Ishikawa (cell line): ENCODE measurements at regions not wholly inside any gene's neighbourhood (a gene's known extent, or its start where the extent isn't known, plus 50 kb on each side); places are given as distances from the start of the nearest gene placed in this dataset.

Source experiments
- EP300 ChIP-seq: IDR thresholded peaks from 2 replicates; pipeline ENCODE4 v1.6.1; 2012; ENCODE audit warnings: borderline replicate concordance
- REST ChIP-seq: IDR thresholded peaks from 2 replicates; pipeline ENCODE4 v1.6.1; 2012; ENCODE audit warnings: low read depth, mild to moderate bottlenecking
- TAF1 ChIP-seq: IDR thresholded peaks from 2 replicates; pipeline ENCODE4 v1.6.1; 2012; ENCODE audit warnings: low read depth, mild to moderate bottlenecking
- TEAD4 ChIP-seq: IDR thresholded peaks from 2 replicates; pipeline ENCODE4 v1.6.1; 2012
- YY1 ChIP-seq: IDR thresholded peaks from 2 replicates; pipeline ENCODE4 v1.6.1; 2012; ENCODE audit warnings: low read depth
- ZBTB7A ChIP-seq: IDR thresholded peaks from 2 replicates; pipeline ENCODE4 v1.6.1; 2012; ENCODE audit warnings: low read depth
- TF ChIP-seq, protein P1 (sequence below): IDR thresholded peaks from 2 replicates; pipeline ENCODE4 v1.6.1; 2012
- TF ChIP-seq, protein P2 (sequence below): IDR thresholded peaks from 2 replicates; pipeline ENCODE4 v1.6.1; 2012

DNA sequence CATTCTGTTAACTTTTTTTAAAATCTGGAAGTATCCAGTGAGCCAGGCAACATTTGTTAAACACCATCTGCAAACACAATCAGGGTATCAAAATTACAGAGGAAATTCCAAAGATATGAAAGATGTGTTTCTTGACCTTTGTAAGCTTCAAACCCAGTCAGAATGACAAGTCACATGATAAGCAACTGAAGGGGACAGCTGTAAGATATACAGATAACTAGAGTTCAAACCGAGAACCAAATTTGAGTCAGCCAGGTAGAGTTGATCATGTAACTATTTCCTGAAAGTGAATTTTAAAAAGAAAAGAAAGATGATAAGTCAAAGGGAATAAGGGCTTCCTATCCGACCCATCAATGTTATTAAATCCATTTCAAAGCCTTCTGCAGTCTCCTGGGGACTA is 196.2 kb downstream of the DEPDC1B start:
- TF ChIP-seq EP300, result no peak
- TF ChIP-seq, protein P1, sequence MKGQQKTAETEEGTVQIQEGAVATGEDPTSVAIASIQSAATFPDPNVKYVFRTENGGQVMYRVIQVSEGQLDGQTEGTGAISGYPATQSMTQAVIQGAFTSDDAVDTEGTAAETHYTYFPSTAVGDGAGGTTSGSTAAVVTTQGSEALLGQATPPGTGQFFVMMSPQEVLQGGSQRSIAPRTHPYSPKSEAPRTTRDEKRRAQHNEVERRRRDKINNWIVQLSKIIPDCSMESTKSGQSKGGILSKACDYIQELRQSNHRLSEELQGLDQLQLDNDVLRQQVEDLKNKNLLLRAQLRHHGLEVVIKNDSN, result no peak
- TF ChIP-seq, protein P2, sequence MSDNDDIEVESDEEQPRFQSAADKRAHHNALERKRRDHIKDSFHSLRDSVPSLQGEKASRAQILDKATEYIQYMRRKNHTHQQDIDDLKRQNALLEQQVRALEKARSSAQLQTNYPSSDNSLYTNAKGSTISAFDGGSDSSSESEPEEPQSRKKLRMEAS, result no peak
- TF ChIP-seq ZBTB7A, result no peak
- no peak for TF ChIP-seq YY1
- no peak for TF ChIP-seq TEAD4
- no peak for TF ChIP-seq REST
- TF ChIP-seq TAF1, result no peak
